ENCODE measurements at regions not wholly inside any gene's neighbourhood (a gene's known extent, or its start where the extent isn't known, plus 50 kb on each side); places are given as distances from the start of the nearest gene placed in this dataset.
"Not testable (repeated sequence)": the region's sequence is repeated elsewhere in the genome, so short reads cannot be mapped to it uniquely, and the experiment has no call there.

GRCh38 chr11:47928426-47928825 lies 51.9 kb upstream of the PTPRJ start:
- intact Hi-C loops (cut with micrococcal nuclease): no loop called here
- Mint-ChIP-seq H3K4me1 (ENCODE audit: low read depth) (peaks cover 22% of the 10 kb centered on the region), H3K4me3 (no peak overlapping the region), H3K27ac (no peak overlapping the region), H3K27me3 (ENCODE audit: insufficient read depth) (peaks cover 2% of the 10 kb centered on the region), H3K9me3 (no peaks in the 10 kb centered on the region), H3K36me3 (ENCODE audit: low read depth) (peaks cover 2% of the 10 kb centered on the region)
- DNase-seq (ENCODE audit: low spot score): no peak

- H3K27me3 Mint-ChIP-seq (ENCODE audit: insufficient read depth): peaks cover 2% of the 10 kb centered on the region
- H3K4me1 Mint-ChIP-seq (ENCODE audit: low read depth): peaks cover 46% of the 10 kb centered on the region
- intact Hi-C loops (cut with micrococcal nuclease): no loop called here
- H3K36me3 Mint-ChIP-seq (ENCODE audit: low read depth): peaks cover 4% of the 10 kb centered on the region
- no peaks in the 10 kb centered on the region for H3K9me3 Mint-ChIP-seq
- H3K4me3 Mint-ChIP-seq: no peak overlapping the region
- no peak overlapping the region for H3K27ac Mint-ChIP-seq
- no peak for DNase-seq (ENCODE audit: low spot score)
Measured at GRCh38 chr11:47924184-47924691, 56.1 kb upstream of the PTPRJ start.

- H3K27ac Mint-ChIP-seq: no peak overlapping the region
- peaks cover 2% of the 10 kb centered on the region for H3K27me3 Mint-ChIP-seq (ENCODE audit: insufficient read depth)
- DNase-seq (ENCODE audit: low spot score): no peak
- no peak overlapping the region for H3K4me3 Mint-ChIP-seq
- no peaks in the 10 kb centered on the region for H3K9me3 Mint-ChIP-seq
- intact Hi-C loops (cut with micrococcal nuclease): no loop called here
- H3K4me1 Mint-ChIP-seq (ENCODE audit: low read depth): peaks cover 47% of the 10 kb centered on the region
- H3K36me3 Mint-ChIP-seq (ENCODE audit: low read depth): peaks cover 4% of the 10 kb centered on the region
Measured at GRCh38 chr11:47923667-47924066, 56.7 kb upstream of the PTPRJ start.

- intact Hi-C loops (cut with micrococcal nuclease); H3K27me3 Mint-ChIP-seq (ENCODE audit: insufficient read depth); DNase-seq (ENCODE audit: low spot score); H3K4me3 Mint-ChIP-seq; H3K36me3 Mint-ChIP-seq (ENCODE audit: low read depth); H3K9me3 Mint-ChIP-seq: not testable (repeated sequence)
- Mint-ChIP-seq H3K4me1 (ENCODE audit: low read depth) (peaks cover 48% of the 10 kb centered on the region), H3K27ac (peak overlapping the region; percentile 76)
Measured at GRCh38 chr11:47921080-47921555, 59.2 kb upstream of the PTPRJ start.

GRCh38 chr11:47918882-47919495 lies 61.4 kb upstream of the PTPRJ start:
- Mint-ChIP-seq H3K4me1 (ENCODE audit: low read depth) (peaks cover 53% of the 10 kb centered on the region), H3K4me3 (no peak overlapping the region), H3K27me3 (ENCODE audit: insufficient read depth) (no peaks in the 10 kb centered on the region), H3K36me3 (ENCODE audit: low read depth) (peaks cover 2% of the 10 kb centered on the region), H3K9me3 (no peaks in the 10 kb centered on the region), H3K27ac (no peak overlapping the region)
- intact Hi-C loops (cut with micrococcal nuclease): no loop called here
- no peak for DNase-seq (ENCODE audit: low spot score)

- Mint-ChIP-seq H3K4me3 (no peak overlapping the region), H3K27me3 (ENCODE audit: insufficient read depth) (no peaks in the 10 kb centered on the region), H3K27ac (no peak overlapping the region), H3K36me3 (ENCODE audit: low read depth) (peaks cover 2% of the 10 kb centered on the region), H3K4me1 (ENCODE audit: low read depth) (peaks cover 49% of the 10 kb centered on the region), H3K9me3 (no peaks in the 10 kb centered on the region)
- no peak for DNase-seq (ENCODE audit: low spot score)
- intact Hi-C loops (cut with micrococcal nuclease): no loop called here
Measured at GRCh38 chr11:47918370-47918690, 62.0 kb upstream of the PTPRJ start.

- H3K9me3 Mint-ChIP-seq: no peaks in the 10 kb centered on the region
- no peak overlapping the region for H3K27ac Mint-ChIP-seq
- DNase-seq (ENCODE audit: low spot score): no peak
- intact Hi-C loops (cut with micrococcal nuclease): no loop called here
- H3K36me3 Mint-ChIP-seq (ENCODE audit: low read depth): peaks cover 2% of the 10 kb centered on the region
- H3K4me3 Mint-ChIP-seq: no peak overlapping the region
- no peaks in the 10 kb centered on the region for H3K27me3 Mint-ChIP-seq (ENCODE audit: insufficient read depth)
- H3K4me1 Mint-ChIP-seq (ENCODE audit: low read depth): peaks cover 49% of the 10 kb centered on the region
Measured at GRCh38 chr11:47917599-47918369, 62.6 kb upstream of the PTPRJ start.

- intact Hi-C loops (cut with micrococcal nuclease): no loop called here
- H3K9me3 Mint-ChIP-seq: no peaks in the 10 kb centered on the region
- no peak overlapping the region for H3K27ac Mint-ChIP-seq
- peaks cover 2% of the 10 kb centered on the region for H3K36me3 Mint-ChIP-seq (ENCODE audit: low read depth)
- H3K4me3 Mint-ChIP-seq: no peak overlapping the region
- DNase-seq (ENCODE audit: low spot score): no peak
- peaks cover 47% of the 10 kb centered on the region for H3K4me1 Mint-ChIP-seq (ENCODE audit: low read depth)
- H3K27me3 Mint-ChIP-seq (ENCODE audit: insufficient read depth): no peaks in the 10 kb centered on the region
Measured at GRCh38 chr11:47916361-47916841, 64.0 kb upstream of the PTPRJ start.

GRCh38 chr11:47915783-47916182 lies 64.6 kb upstream of the PTPRJ start:
- H3K27ac Mint-ChIP-seq: no peak overlapping the region
- H3K9me3 Mint-ChIP-seq: no peaks in the 10 kb centered on the region
- H3K4me1 Mint-ChIP-seq (ENCODE audit: low read depth): peaks cover 41% of the 10 kb centered on the region

GRCh38 chr11:47915374-47915773 lies 65.0 kb upstream of the PTPRJ start:
- Mint-ChIP-seq H3K27me3 (ENCODE audit: insufficient read depth) (no peaks in the 10 kb centered on the region), H3K4me1 (ENCODE audit: low read depth) (peaks cover 37% of the 10 kb centered on the region), H3K27ac (peak overlapping the region; percentile 51), H3K36me3 (ENCODE audit: low read depth) (no peaks in the 10 kb centered on the region), H3K9me3 (no peaks in the 10 kb centered on the region), H3K4me3 (no peak overlapping the region)
- DNase-seq (ENCODE audit: low spot score): no peak
- intact Hi-C loops (cut with micrococcal nuclease): no loop called here

More at GRCh38 chr11:47915783-47916182, 64.6 kb upstream of the PTPRJ start:
- H3K36me3 Mint-ChIP-seq (ENCODE audit: low read depth): no peaks in the 10 kb centered on the region
- DNase-seq (ENCODE audit: low spot score): no peak
- intact Hi-C loops (cut with micrococcal nuclease): no loop called here
- H3K4me3 Mint-ChIP-seq: no peak overlapping the region
- no peaks in the 10 kb centered on the region for H3K27me3 Mint-ChIP-seq (ENCODE audit: insufficient read depth)

- Mint-ChIP-seq H3K4me1 (ENCODE audit: low read depth) (peaks cover 30% of the 10 kb centered on the region), H3K36me3 (ENCODE audit: low read depth) (no peaks in the 10 kb centered on the region)
- intact Hi-C loops (cut with micrococcal nuclease): no loop called here
Measured at GRCh38 chr11:47914743-47915142, 65.6 kb upstream of the PTPRJ start.

GRCh38 chr11:47913529-47914244 lies 65.5 kb upstream of the NUP160 start:
- no peaks in the 10 kb centered on the region for H3K36me3 Mint-ChIP-seq (ENCODE audit: low read depth)
- no peaks in the 10 kb centered on the region for H3K9me3 Mint-ChIP-seq
- no peak overlapping the region for H3K4me3 Mint-ChIP-seq
- no peaks in the 10 kb centered on the region for H3K27me3 Mint-ChIP-seq (ENCODE audit: insufficient read depth)
- no peak overlapping the region for H3K27ac Mint-ChIP-seq
- DNase-seq (ENCODE audit: low spot score): no peak
- intact Hi-C loops (cut with micrococcal nuclease): no loop called here
- peaks cover 20% of the 10 kb centered on the region for H3K4me1 Mint-ChIP-seq (ENCODE audit: low read depth)

More at GRCh38 chr11:47914743-47915142, 65.6 kb upstream of the PTPRJ start:
- H3K27me3 Mint-ChIP-seq (ENCODE audit: insufficient read depth): no peaks in the 10 kb centered on the region
- no peak for DNase-seq (ENCODE audit: low spot score)
- no peak overlapping the region for H3K27ac Mint-ChIP-seq
- H3K4me3 Mint-ChIP-seq: no peak overlapping the region
- H3K9me3 Mint-ChIP-seq: no peaks in the 10 kb centered on the region
